ENCODE measurements at regions not wholly inside any gene's neighbourhood (a gene's known extent, or its start where the extent isn't known, plus 50 kb on each side); places are given as distances from the start of the nearest gene placed in this dataset.
A peak's percentile ranks its signal among the peaks of the same experiment; 100 is the strongest.

DNA sequence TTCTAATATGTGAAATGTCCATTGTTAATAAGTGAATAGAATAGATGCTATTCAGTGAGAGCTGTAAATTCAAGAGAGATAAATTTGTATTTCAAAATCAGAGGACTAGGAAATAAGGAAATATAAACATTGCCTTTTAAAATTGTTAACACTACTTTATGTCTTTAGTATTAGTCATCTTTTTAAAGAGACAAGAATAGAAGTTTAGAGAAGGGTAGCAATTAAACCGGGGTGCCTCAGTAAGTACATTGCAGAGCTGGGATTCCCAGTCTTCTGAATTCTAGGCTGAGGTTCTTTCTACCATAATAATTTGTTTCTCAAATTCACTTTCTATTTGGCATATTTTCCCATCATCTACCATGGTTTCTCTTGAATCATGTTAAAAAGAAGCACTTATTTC lies 498.6 kb downstream of the SLC16A7 start:
- WGBS (ENCODE audit: low lambda C conversion rate, missing lambda C conversion rate) = 70% methylated on average over 1 of the region's 1 CpG
- Histone ChIP-seq H4K20me1 (ENCODE audit: insufficient read depth, poor library complexity, severe bottlenecking) (no peaks in the 10 kb centered on the region), H3K27ac (no peak overlapping the region), H3K79me2 (no peaks in the 10 kb centered on the region), H3K4me3 (no peak overlapping the region), H3K4me1 (ENCODE audit: insufficient read depth) (no peaks in the 10 kb centered on the region), H3K36me3 (replicated peaks; ENCODE audit: insufficient read depth, low read depth) (no peaks in the 10 kb centered on the region), H3K27me3 (no peaks in the 10 kb centered on the region), H3K4me2 (no peak overlapping the region), H3K9me2 (replicated peaks; ENCODE audit: insufficient read depth) (no peaks in the 10 kb centered on the region), H3K9me3 (ENCODE audit: low read depth) (peaks cover 4% of the 10 kb centered on the region), H2AFZ (no peak overlapping the region)
- DNase-seq (ENCODE audit: low spot score) = no peak
- TF ChIP-seq, protein P1, sequence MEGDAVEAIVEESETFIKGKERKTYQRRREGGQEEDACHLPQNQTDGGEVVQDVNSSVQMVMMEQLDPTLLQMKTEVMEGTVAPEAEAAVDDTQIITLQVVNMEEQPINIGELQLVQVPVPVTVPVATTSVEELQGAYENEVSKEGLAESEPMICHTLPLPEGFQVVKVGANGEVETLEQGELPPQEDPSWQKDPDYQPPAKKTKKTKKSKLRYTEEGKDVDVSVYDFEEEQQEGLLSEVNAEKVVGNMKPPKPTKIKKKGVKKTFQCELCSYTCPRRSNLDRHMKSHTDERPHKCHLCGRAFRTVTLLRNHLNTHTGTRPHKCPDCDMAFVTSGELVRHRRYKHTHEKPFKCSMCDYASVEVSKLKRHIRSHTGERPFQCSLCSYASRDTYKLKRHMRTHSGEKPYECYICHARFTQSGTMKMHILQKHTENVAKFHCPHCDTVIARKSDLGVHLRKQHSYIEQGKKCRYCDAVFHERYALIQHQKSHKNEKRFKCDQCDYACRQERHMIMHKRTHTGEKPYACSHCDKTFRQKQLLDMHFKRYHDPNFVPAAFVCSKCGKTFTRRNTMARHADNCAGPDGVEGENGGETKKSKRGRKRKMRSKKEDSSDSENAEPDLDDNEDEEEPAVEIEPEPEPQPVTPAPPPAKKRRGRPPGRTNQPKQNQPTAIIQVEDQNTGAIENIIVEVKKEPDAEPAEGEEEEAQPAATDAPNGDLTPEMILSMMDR (IDR thresholded peaks at IDR 0.05; ENCODE audit: poor library complexity) = no peak
- TF ChIP-seq EZH2phosphoT487 (IDR thresholded peaks at IDR 0.05; ENCODE audit: low read depth, severe bottlenecking, unreplicated experiment) (no peak), EZH2 (IDR thresholded peaks at IDR 0.05; ENCODE audit: borderline replicate concordance) (no peak)

DNA sequence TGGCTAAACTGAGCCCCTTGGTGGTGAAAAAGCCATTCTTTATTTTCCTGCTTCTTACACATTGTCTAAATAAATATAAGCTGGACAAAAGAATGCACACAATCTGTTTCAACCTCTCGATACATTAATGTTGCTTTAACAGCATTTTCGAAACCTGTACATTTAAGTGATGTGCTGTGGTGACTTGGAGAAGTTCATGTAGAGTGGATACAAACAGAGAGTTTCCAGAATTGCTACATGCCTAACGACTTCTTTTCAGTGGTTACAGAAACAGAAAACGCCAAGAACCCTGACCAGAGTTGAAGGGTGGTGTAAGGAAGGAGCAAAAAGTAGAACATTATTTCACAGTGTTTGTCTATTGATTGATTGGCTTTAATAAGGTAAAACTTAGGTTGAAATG lies 500.9 kb downstream of the SLC16A7 start:
- H3K27me3 ChIP-seq = no peaks in the 10 kb centered on the region

DNA sequence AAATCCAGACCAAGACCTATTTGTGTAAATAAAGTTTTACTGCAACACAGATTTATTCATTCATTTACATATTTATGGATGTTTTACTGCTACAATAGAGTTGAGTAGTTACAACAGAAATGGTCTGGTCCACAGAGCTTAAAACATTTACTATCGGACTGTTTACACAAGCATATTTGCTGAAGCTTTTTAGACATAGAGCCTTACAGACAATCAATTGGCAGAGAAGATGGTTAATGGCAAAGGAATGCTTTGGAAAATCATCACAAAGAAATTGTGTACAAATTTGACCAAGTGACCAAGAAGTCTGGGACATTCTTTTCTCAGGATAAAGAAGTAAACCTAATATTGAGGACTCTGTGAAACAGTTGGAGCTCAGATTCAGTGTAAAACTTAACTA lies 504.3 kb downstream of the SLC16A7 start:
- Histone ChIP-seq H4K20me1 (ENCODE audit: insufficient read depth, poor library complexity, severe bottlenecking) (no peaks in the 10 kb centered on the region), H2AFZ (no peak overlapping the region), H3K27ac (peak overlapping the region; percentile 28), H3K36me3 (replicated peaks; ENCODE audit: insufficient read depth, low read depth) (no peaks in the 10 kb centered on the region), H3K79me2 (no peaks in the 10 kb centered on the region), H3K4me1 (ENCODE audit: insufficient read depth) (no peaks in the 10 kb centered on the region), H3K4me2 (peak overlapping the region; percentile 6), H3K4me3 (no peak overlapping the region), H3K27me3 (no peaks in the 10 kb centered on the region), H3K9me3 (ENCODE audit: low read depth) (peaks cover 4% of the 10 kb centered on the region), H3K9me2 (replicated peaks; ENCODE audit: insufficient read depth) (no peaks in the 10 kb centered on the region)
- no peak for TF ChIP-seq EZH2 (IDR thresholded peaks at IDR 0.05; ENCODE audit: borderline replicate concordance)
- 56% methylated on average over 1 of the region's 1 CpG for WGBS (ENCODE audit: low lambda C conversion rate, missing lambda C conversion rate)
- no peak for DNase-seq (ENCODE audit: low spot score)

More for the DNA sequence above, 500.9 kb downstream of the SLC16A7 start:
- no peak for DNase-seq (ENCODE audit: low spot score)
- H3K9me2 ChIP-seq (replicated peaks; ENCODE audit: insufficient read depth) = no peaks in the 10 kb centered on the region
- no peaks in the 10 kb centered on the region for H3K4me1 ChIP-seq (ENCODE audit: insufficient read depth)
- no peaks in the 10 kb centered on the region for H4K20me1 ChIP-seq (ENCODE audit: insufficient read depth, poor library complexity, severe bottlenecking)
- H3K79me2 ChIP-seq = no peaks in the 10 kb centered on the region
- H3K27ac ChIP-seq = no peak overlapping the region
- TF ChIP-seq, protein P1 (IDR thresholded peaks at IDR 0.05; ENCODE audit: poor library complexity) = no peak
- TF ChIP-seq EZH2phosphoT487 (IDR thresholded peaks at IDR 0.05; ENCODE audit: low read depth, severe bottlenecking, unreplicated experiment) = no peak
- no peak for TF ChIP-seq EZH2 (IDR thresholded peaks at IDR 0.05; ENCODE audit: borderline replicate concordance)
- no peak overlapping the region for H2AFZ ChIP-seq
- H3K4me3 ChIP-seq = no peak overlapping the region
- H3K4me2 ChIP-seq = no peak overlapping the region
- peaks cover 4% of the 10 kb centered on the region for H3K9me3 ChIP-seq (ENCODE audit: low read depth)
- no peaks in the 10 kb centered on the region for H3K36me3 ChIP-seq (replicated peaks; ENCODE audit: insufficient read depth, low read depth)
- WGBS (ENCODE audit: low lambda C conversion rate, missing lambda C conversion rate) = 88% methylated on average over 4 of the region's 4 CpGs

DNA sequence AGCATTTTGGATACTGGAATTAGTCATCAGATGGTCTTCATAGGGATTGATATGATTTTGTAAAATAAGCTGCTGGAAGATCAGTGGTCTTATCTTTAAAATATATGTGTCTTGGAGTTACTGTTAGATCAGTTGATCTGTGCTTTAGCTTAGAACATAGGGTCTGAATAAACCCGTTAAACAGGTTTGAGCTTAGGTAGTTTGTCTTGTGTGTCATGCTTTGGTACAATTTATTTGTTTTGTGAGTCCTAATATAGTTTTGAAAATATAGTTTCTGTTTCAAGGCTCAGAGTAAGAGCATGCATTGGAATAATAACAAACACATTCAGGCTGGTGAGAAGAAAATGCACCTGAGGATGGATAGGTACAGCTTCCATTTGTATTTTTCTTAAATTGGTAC lies 505.0 kb downstream of the SLC16A7 start:
- DNase-seq (ENCODE audit: low spot score) = no peak
- Histone ChIP-seq H2AFZ (no peak overlapping the region), H4K20me1 (ENCODE audit: insufficient read depth, poor library complexity, severe bottlenecking) (no peaks in the 10 kb centered on the region), H3K27ac (peak overlapping the region; percentile 28), H3K4me2 (no peak overlapping the region), H3K9me3 (ENCODE audit: low read depth) (peaks cover 4% of the 10 kb centered on the region), H3K4me1 (ENCODE audit: insufficient read depth) (no peaks in the 10 kb centered on the region), H3K79me2 (no peaks in the 10 kb centered on the region), H3K27me3 (no peaks in the 10 kb centered on the region), H3K9me2 (replicated peaks; ENCODE audit: insufficient read depth) (no peaks in the 10 kb centered on the region), H3K36me3 (replicated peaks; ENCODE audit: insufficient read depth, low read depth) (no peaks in the 10 kb centered on the region), H3K4me3 (no peak overlapping the region)
- TF ChIP-seq EZH2phosphoT487 (IDR thresholded peaks at IDR 0.05; ENCODE audit: low read depth, severe bottlenecking, unreplicated experiment) (no peak), EZH2 (IDR thresholded peaks at IDR 0.05; ENCODE audit: borderline replicate concordance) (no peak)
- TF ChIP-seq, protein P1 (IDR thresholded peaks at IDR 0.05; ENCODE audit: poor library complexity) = no peak
- WGBS (ENCODE audit: low lambda C conversion rate, missing lambda C conversion rate) = 75% methylated on average over 1 of the region's 1 CpG

Measured in hepatocyte (in vitro differentiated cells).